Osteocyte (in vitro differentiated cells): ENCODE measurements at regions not wholly inside any gene's neighbourhood (a gene's known extent, or its start where the extent isn't known, plus 50 kb on each side); places are given as distances from the start of the nearest gene placed in this dataset.

Experiments used
- DNase-seq: peaks from one replicate; pipeline ENCODE4 v3.0.0; 2021; ENCODE audit warnings: mixed read lengths; ENCODE audit not compliant: unreplicated experiment; ENCODE audit errors: extremely low spot score
- H3K27ac Mint-ChIP-seq: one replicate; pipeline ENCODE4 v1.8.0; 2021; ENCODE audit warnings: mild to moderate bottlenecking, mixed read lengths; ENCODE audit not compliant: unreplicated experiment
- H3K27me3 Mint-ChIP-seq: one replicate; pipeline ENCODE4 v1.8.0; 2021; ENCODE audit warnings: mixed read lengths; ENCODE audit not compliant: unreplicated experiment
- H3K36me3 Mint-ChIP-seq: one replicate; pipeline ENCODE4 v1.8.0; 2021; ENCODE audit warnings: mixed read lengths; ENCODE audit not compliant: unreplicated experiment
- H3K4me1 Mint-ChIP-seq: one replicate; pipeline ENCODE4 v1.8.0; 2021; ENCODE audit warnings: mixed read lengths; ENCODE audit not compliant: unreplicated experiment
- H3K4me3 Mint-ChIP-seq: one replicate; pipeline ENCODE4 v1.8.0; 2021; ENCODE audit warnings: mild to moderate bottlenecking, moderate library complexity, mixed read lengths; ENCODE audit not compliant: unreplicated experiment
- H3K9me3 Mint-ChIP-seq: one replicate; pipeline ENCODE4 v1.8.0; 2021; ENCODE audit warnings: mixed read lengths; ENCODE audit not compliant: unreplicated experiment
- TF ChIP-seq, protein P1 (sequence below): fragments of 200-600 bp; sonication (generic); IDR thresholded peaks from 2 replicates; pipeline ENCODE4 v1.5.0; 2021; ENCODE audit warnings: antibody characterized with exemption, mild to moderate bottlenecking, moderate library complexity

- Mint-ChIP-seq H3K27me3 (no peaks in the 10 kb centered on the region), H3K4me1 (no peaks in the 10 kb centered on the region), H3K36me3 (no peaks in the 10 kb centered on the region), H3K9me3 (peaks cover 4% of the 10 kb centered on the region), H3K4me3 (no peak overlapping the region), H3K27ac (no peak overlapping the region)
- DNase-seq: no peak
- TF ChIP-seq, protein P1, sequence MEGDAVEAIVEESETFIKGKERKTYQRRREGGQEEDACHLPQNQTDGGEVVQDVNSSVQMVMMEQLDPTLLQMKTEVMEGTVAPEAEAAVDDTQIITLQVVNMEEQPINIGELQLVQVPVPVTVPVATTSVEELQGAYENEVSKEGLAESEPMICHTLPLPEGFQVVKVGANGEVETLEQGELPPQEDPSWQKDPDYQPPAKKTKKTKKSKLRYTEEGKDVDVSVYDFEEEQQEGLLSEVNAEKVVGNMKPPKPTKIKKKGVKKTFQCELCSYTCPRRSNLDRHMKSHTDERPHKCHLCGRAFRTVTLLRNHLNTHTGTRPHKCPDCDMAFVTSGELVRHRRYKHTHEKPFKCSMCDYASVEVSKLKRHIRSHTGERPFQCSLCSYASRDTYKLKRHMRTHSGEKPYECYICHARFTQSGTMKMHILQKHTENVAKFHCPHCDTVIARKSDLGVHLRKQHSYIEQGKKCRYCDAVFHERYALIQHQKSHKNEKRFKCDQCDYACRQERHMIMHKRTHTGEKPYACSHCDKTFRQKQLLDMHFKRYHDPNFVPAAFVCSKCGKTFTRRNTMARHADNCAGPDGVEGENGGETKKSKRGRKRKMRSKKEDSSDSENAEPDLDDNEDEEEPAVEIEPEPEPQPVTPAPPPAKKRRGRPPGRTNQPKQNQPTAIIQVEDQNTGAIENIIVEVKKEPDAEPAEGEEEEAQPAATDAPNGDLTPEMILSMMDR: no peak
Observed at GRCh38 chr1:87743256-87743655, 414.6 kb downstream of the LMO4 start.

DNA sequence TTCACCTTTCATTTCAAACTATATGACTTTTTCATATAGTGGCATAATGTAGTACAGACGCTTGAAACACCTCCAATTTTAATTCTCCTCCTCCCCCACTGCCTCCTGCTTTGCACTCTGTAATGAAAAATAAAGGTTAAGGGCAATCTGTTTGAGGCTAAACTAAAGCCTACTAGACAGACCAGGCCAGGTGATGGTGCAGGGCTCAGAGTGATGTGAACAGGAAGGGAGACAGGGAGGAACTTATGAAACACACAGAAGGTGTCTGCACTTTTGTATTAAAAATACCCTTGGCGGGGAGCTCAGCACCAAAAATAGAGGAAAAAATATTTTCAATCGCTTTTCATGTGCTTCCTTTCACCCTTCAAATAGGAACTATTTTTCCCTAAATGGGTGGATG is 415.4 kb downstream of the LMO4 start:
- H3K27ac Mint-ChIP-seq: no peak overlapping the region
- TF ChIP-seq, protein P1: no peak
- H3K9me3 Mint-ChIP-seq: no peaks in the 10 kb centered on the region
- no peaks in the 10 kb centered on the region for H3K36me3 Mint-ChIP-seq
- H3K4me1 Mint-ChIP-seq: no peaks in the 10 kb centered on the region
- no peak overlapping the region for H3K4me3 Mint-ChIP-seq
- no peak for DNase-seq
- no peaks in the 10 kb centered on the region for H3K27me3 Mint-ChIP-seq

GRCh38 chr1:87744763-87745162 is 416.1 kb downstream of the LMO4 start:
- TF ChIP-seq, protein P1: no peak
- Mint-ChIP-seq H3K36me3 (no peaks in the 10 kb centered on the region), H3K27ac (no peak overlapping the region), H3K4me1 (no peaks in the 10 kb centered on the region), H3K4me3 (no peak overlapping the region), H3K9me3 (no peaks in the 10 kb centered on the region), H3K27me3 (no peaks in the 10 kb centered on the region)
- DNase-seq: no peak

GRCh38 chr1:87753366-87753765 is 424.7 kb downstream of the LMO4 start:
- TF ChIP-seq, protein P1: no peak
- H3K36me3 Mint-ChIP-seq: no peaks in the 10 kb centered on the region
- H3K4me3 Mint-ChIP-seq: no peak overlapping the region
- H3K27ac Mint-ChIP-seq: no peak overlapping the region
- H3K9me3 Mint-ChIP-seq: no peaks in the 10 kb centered on the region
- no peaks in the 10 kb centered on the region for H3K4me1 Mint-ChIP-seq
- H3K27me3 Mint-ChIP-seq: no peaks in the 10 kb centered on the region
- no peak for DNase-seq

GRCh38 chr1:87754139-87754538 is 425.5 kb downstream of the LMO4 start:
- TF ChIP-seq, protein P1: no peak
- Mint-ChIP-seq H3K27ac (no peak overlapping the region), H3K4me1 (no peaks in the 10 kb centered on the region), H3K4me3 (no peak overlapping the region), H3K27me3 (no peaks in the 10 kb centered on the region), H3K36me3 (no peaks in the 10 kb centered on the region), H3K9me3 (no peaks in the 10 kb centered on the region)
- no peak for DNase-seq
